ENCODE measurements at regions not wholly inside any gene's neighbourhood (a gene's known extent, or its start where the extent isn't known, plus 50 kb on each side); places are given as distances from the start of the nearest gene placed in this dataset.
A peak's percentile ranks its signal among the peaks of the same experiment; 100 is the strongest.

DNA sequence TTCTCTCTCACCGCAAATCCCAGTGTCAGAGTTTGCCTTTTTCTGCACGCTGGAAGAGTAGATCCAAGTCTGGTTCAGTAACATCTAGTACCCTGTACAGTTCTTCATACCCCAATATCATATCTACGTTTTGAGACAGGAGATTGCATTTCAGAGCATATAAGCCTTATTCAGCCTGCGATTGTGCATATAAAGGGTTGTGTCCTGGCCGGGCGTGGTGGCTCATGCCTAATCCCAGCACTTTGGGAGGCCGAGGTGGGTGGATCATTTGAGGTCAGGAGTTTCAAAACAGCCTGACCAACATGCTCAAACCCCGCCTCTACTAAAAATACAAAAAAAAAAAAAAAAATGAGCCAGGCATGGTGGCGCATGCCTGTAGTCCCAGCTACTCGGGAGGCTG, 104.9 kb downstream of the MTNR1B start:
- Mint-ChIP-seq H3K9me3 (ENCODE audit: unreplicated experiment) (peaks cover 7% of the 10 kb centered on the region), H3K27ac (ENCODE audit: low read depth, unreplicated experiment) (no peak overlapping the region), H3K36me3 (ENCODE audit: insufficient read depth, unreplicated experiment) (no peaks in the 10 kb centered on the region), H3K4me1 (ENCODE audit: insufficient read depth, unreplicated experiment) (no peaks in the 10 kb centered on the region), H3K27me3 (ENCODE audit: insufficient read depth, unreplicated experiment) (no peaks in the 10 kb centered on the region), H3K4me3 (ENCODE audit: unreplicated experiment) (no peak overlapping the region)
- TF ChIP-seq CTCF (IDR thresholded peaks at IDR 0.05; ENCODE audit: unreplicated experiment), result no peak
- DNase-seq (ENCODE audit: unreplicated experiment), result no peak
- intact Hi-C loops (cut with micrococcal nuclease), result no loop called here
- POLR2A ChIA-PET, result no interaction called here
- no TSS peak for BruUV-seq (replicated peaks)
- CTCF ChIA-PET, result no interaction called here

GRCh38 chr11:93075782-93076181, 106.3 kb downstream of the MTNR1B start:
- no peaks in the 10 kb centered on the region for H3K36me3 Mint-ChIP-seq (ENCODE audit: insufficient read depth, unreplicated experiment)
- peaks cover 7% of the 10 kb centered on the region for H3K9me3 Mint-ChIP-seq (ENCODE audit: unreplicated experiment)
- BruUV-seq (replicated peaks), result no TSS peak
- intact Hi-C loops (cut with micrococcal nuclease), result no loop called here
- H3K4me3 Mint-ChIP-seq (ENCODE audit: unreplicated experiment), result no peak overlapping the region
- H3K27ac Mint-ChIP-seq (ENCODE audit: low read depth, unreplicated experiment), result no peak overlapping the region
- TF ChIP-seq CTCF (IDR thresholded peaks at IDR 0.05; ENCODE audit: unreplicated experiment), result no peak
- H3K4me1 Mint-ChIP-seq (ENCODE audit: insufficient read depth, unreplicated experiment), result no peaks in the 10 kb centered on the region
- no peaks in the 10 kb centered on the region for H3K27me3 Mint-ChIP-seq (ENCODE audit: insufficient read depth, unreplicated experiment)
- no peak for DNase-seq (ENCODE audit: unreplicated experiment)
- POLR2A ChIA-PET, result no interaction called here
- CTCF ChIA-PET, result no interaction called here

- no peaks in the 10 kb centered on the region for H3K4me1 Mint-ChIP-seq (ENCODE audit: insufficient read depth, unreplicated experiment)
- intact Hi-C loops (cut with micrococcal nuclease), result no loop called here
- H3K27ac Mint-ChIP-seq (ENCODE audit: low read depth, unreplicated experiment), result no peak overlapping the region
Measured at GRCh38 chr11:93080146-93080759, 110.8 kb downstream of the MTNR1B start.

GRCh38 chr11:93081694-93082093, 112.2 kb downstream of the MTNR1B start:
- no peak for TF ChIP-seq CTCF (IDR thresholded peaks at IDR 0.05; ENCODE audit: unreplicated experiment)
- ChIA-PET CTCF (no interaction called here), POLR2A (no interaction called here)

More at GRCh38 chr11:93080146-93080759, 110.8 kb downstream of the MTNR1B start:
- Mint-ChIP-seq H3K27me3 (ENCODE audit: insufficient read depth, unreplicated experiment) (no peaks in the 10 kb centered on the region), H3K9me3 (ENCODE audit: unreplicated experiment) (no peaks in the 10 kb centered on the region), H3K36me3 (ENCODE audit: insufficient read depth, unreplicated experiment) (no peaks in the 10 kb centered on the region), H3K4me3 (ENCODE audit: unreplicated experiment) (no peak overlapping the region)
- DNase-seq (ENCODE audit: unreplicated experiment), result peak; percentile 32
- no TSS peak for BruUV-seq (replicated peaks)
- no peak for TF ChIP-seq CTCF (IDR thresholded peaks at IDR 0.05; ENCODE audit: unreplicated experiment)
- POLR2A ChIA-PET, result no interaction called here
- CTCF ChIA-PET, result interaction anchor here (0.6 to 2.3 kb wide), 6 partner anchors 9 to 79 kb away, joined by 3 to 7 read pairs (median 4); no protein-coding TSS in a partner anchor

More at GRCh38 chr11:93081694-93082093, 112.2 kb downstream of the MTNR1B start:
- no TSS peak for BruUV-seq (replicated peaks)
- no peaks in the 10 kb centered on the region for H3K4me1 Mint-ChIP-seq (ENCODE audit: insufficient read depth, unreplicated experiment)
- no peaks in the 10 kb centered on the region for H3K36me3 Mint-ChIP-seq (ENCODE audit: insufficient read depth, unreplicated experiment)
- no peak overlapping the region for H3K27ac Mint-ChIP-seq (ENCODE audit: low read depth, unreplicated experiment)
- H3K9me3 Mint-ChIP-seq (ENCODE audit: unreplicated experiment), result no peaks in the 10 kb centered on the region
- no peak for DNase-seq (ENCODE audit: unreplicated experiment)
- H3K4me3 Mint-ChIP-seq (ENCODE audit: unreplicated experiment), result no peak overlapping the region
- no peaks in the 10 kb centered on the region for H3K27me3 Mint-ChIP-seq (ENCODE audit: insufficient read depth, unreplicated experiment)
- intact Hi-C loops (cut with micrococcal nuclease), result no loop called here
